HFFc6 (cell line): ENCODE measurements at regions not wholly inside any gene's neighbourhood (a gene's known extent, or its start where the extent isn't known, plus 50 kb on each side); places are given as distances from the start of the nearest gene placed in this dataset.

Source experiments
- DNase-seq: peaks from one replicate; pipeline ENCODE4 v3.0.0-alpha.2; 2018
- H3K27ac Mint-ChIP-seq: 2 replicates; pipeline ENCODE4 v1.8.0; 2020; ENCODE audit warnings: mild to moderate bottlenecking, mixed read lengths
- H3K27me3 Mint-ChIP-seq: 2 replicates; pipeline ENCODE4 v1.8.0; 2021; ENCODE audit warnings: mild to moderate bottlenecking, moderate library complexity, mixed read lengths; ENCODE audit not compliant: insufficient read depth
- H3K36me3 Mint-ChIP-seq: 2 replicates; pipeline ENCODE4 v1.8.0; 2021; ENCODE audit warnings: low read depth, mixed read lengths
- H3K4me1 Mint-ChIP-seq: 2 replicates; pipeline ENCODE4 v1.8.0; 2020; ENCODE audit warnings: low read depth, mixed read lengths
- H3K4me3 Mint-ChIP-seq: 2 replicates; pipeline ENCODE4 v1.8.0; 2020; ENCODE audit warnings: mild to moderate bottlenecking, moderate library complexity, mixed read lengths
- H3K9me3 Mint-ChIP-seq: 2 replicates; pipeline ENCODE4 v1.8.0; 2020; ENCODE audit warnings: mild to moderate bottlenecking, mixed read lengths
- TF ChIP-seq, protein P1 (sequence below): fragments of 200-600 bp; sonication (generic); IDR thresholded peaks from 2 replicates; pipeline ENCODE4 v1.5.0; 2021; ENCODE audit warnings: antibody characterized with exemption, mild to moderate bottlenecking

DNA sequence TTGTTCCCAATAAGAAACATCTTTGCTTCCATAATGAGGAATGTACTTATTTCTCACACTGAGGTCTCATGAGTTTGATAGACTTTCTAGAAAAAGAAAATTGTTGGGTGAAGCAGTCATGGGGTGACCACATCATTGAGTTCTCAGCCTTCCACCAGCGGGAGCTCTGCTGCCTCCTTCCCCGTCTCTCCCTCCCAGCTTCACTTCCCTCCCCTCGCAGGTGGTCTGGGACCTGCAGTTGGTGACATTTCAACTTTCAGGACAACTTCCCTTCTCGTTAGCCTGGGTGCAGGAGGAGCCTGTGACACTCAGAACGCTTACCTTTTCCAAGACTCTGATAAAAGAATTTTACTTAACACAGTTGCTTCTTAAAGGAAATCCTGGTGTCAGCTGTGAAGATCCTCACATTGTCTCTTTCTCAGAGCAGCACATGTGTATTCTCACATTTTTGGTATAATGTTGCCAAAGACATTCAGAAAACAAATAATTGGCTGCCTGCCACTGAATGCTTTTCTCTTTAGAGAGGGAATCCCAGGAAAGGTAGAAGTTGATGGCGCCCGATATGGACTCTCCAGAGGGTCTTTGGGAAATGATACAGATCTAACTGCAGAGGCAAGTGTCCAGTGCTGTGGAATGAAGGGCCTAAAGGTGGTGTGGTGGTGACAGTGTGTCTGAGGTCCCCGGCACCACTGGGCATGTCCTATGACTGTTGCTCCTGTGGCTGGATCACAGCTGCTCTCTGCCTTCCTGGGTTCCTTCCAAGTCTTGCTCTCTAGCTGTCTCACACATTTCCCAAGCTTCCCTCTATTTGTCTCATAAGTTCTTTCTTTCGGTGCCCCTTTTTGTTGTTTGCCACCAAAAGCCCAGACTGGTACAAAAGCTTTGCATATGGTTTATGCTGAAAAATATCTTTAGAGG lies 238.1 kb downstream of the GAS1 start:
- TF ChIP-seq, protein P1, sequence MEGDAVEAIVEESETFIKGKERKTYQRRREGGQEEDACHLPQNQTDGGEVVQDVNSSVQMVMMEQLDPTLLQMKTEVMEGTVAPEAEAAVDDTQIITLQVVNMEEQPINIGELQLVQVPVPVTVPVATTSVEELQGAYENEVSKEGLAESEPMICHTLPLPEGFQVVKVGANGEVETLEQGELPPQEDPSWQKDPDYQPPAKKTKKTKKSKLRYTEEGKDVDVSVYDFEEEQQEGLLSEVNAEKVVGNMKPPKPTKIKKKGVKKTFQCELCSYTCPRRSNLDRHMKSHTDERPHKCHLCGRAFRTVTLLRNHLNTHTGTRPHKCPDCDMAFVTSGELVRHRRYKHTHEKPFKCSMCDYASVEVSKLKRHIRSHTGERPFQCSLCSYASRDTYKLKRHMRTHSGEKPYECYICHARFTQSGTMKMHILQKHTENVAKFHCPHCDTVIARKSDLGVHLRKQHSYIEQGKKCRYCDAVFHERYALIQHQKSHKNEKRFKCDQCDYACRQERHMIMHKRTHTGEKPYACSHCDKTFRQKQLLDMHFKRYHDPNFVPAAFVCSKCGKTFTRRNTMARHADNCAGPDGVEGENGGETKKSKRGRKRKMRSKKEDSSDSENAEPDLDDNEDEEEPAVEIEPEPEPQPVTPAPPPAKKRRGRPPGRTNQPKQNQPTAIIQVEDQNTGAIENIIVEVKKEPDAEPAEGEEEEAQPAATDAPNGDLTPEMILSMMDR, result no peak
- Mint-ChIP-seq H3K4me1 (peaks cover 34% of the 10 kb centered on the region), H3K4me3 (no peak overlapping the region), H3K27ac (no peak overlapping the region), H3K36me3 (no peaks in the 10 kb centered on the region), H3K27me3 (peaks cover 3% of the 10 kb centered on the region; the same call in 1 of the 2 replicates), H3K9me3 (no peaks in the 10 kb centered on the region)
- no peak for DNase-seq

DNA sequence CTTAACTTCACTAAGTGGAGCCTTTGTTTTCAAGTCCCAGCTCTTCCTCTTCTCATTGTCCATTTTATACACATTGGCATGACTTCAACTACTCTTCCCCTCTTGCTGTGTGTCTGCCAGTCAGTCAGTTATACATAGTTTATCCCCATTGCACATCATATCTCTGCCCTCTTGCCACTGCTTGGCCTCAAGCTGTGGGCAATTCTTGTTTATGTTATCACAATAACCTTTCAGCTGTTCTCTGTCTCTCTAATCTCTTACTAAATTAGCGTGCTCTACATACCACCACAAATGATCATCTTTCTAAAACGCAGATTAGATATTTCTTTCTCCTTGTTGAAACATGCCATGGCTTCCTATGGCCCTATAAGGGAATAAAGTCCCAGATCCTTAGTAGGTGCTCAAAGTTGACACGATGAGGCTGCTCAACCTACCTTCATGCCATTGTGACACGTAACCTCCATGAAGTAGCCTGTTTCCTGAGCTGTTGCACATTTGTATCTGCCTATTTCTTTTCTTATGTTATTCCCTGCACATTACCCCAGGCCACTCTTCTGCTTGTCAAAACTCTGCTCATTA lies 239.3 kb downstream of the GAS1 start:
- Mint-ChIP-seq H3K36me3 (no peaks in the 10 kb centered on the region), H3K4me3 (no peak overlapping the region), H3K27ac (no peak overlapping the region), H3K27me3 (peaks cover 3% of the 10 kb centered on the region; the same call in 1 of the 2 replicates), H3K9me3 (no peaks in the 10 kb centered on the region), H3K4me1 (peaks cover 23% of the 10 kb centered on the region)
- TF ChIP-seq, protein P1, result no peak
- no peak for DNase-seq

DNA sequence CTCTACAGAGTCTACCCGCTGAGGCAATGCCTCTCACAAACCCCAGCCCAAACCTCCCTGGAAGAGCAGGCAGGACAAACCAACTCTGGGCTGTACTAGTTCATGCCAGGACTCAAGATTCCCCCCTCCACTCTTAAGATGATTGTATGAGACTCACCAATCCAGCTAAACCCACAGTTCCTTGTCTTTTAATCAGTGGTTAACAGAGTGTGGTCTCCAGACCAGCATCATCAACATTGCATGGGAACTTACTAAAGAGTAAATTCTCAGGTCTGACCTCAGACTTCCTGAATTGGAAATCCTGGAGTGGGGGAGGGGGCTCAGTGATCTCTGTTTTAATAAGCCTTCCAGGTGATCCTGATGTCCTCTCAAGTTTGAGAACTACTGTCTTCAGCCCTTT lies 240.9 kb downstream of the GAS1 start:
- no peaks in the 10 kb centered on the region for H3K36me3 Mint-ChIP-seq
- peaks cover 16% of the 10 kb centered on the region for H3K4me1 Mint-ChIP-seq
- H3K27ac Mint-ChIP-seq, result no peak overlapping the region
- H3K9me3 Mint-ChIP-seq, result no peaks in the 10 kb centered on the region
- peaks cover 3% of the 10 kb centered on the region; the same call in 1 of the 2 replicates for H3K27me3 Mint-ChIP-seq
- H3K4me3 Mint-ChIP-seq, result no peak overlapping the region
- DNase-seq, result no peak
- TF ChIP-seq, protein P1, result no peak

GRCh38 chr9:86705490-86705889 lies 241.8 kb downstream of the GAS1 start:
- no peak for DNase-seq
- Mint-ChIP-seq H3K9me3 (no peaks in the 10 kb centered on the region), H3K4me3 (no peak overlapping the region), H3K27me3 (peaks cover 3% of the 10 kb centered on the region; the same call in 1 of the 2 replicates), H3K36me3 (no peaks in the 10 kb centered on the region), H3K27ac (no peak overlapping the region), H3K4me1 (peaks cover 16% of the 10 kb centered on the region)
- TF ChIP-seq, protein P1, result no peak

DNA sequence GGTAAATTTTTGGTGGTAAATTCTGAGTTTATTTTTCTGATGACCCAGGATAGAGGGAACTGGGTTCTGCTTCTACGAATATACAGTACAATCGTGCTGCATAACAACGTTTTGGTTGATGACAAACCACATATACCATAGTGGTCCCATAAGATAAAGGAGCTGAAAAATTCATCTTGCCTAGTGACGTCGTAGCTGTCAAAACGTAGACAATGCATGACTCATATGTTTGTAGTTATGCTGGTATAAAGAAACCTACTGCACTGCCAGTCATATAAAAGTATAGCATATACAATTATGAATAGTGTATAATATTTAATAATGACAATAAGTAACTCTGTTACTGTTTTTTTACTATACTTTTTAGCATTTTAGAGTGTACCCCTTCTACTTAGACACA lies 244.0 kb downstream of the GAS1 start:
- no peak overlapping the region for H3K4me3 Mint-ChIP-seq
- peaks cover 3% of the 10 kb centered on the region; the same call in 1 of the 2 replicates for H3K27me3 Mint-ChIP-seq
- no peak for DNase-seq
- no peak overlapping the region for H3K27ac Mint-ChIP-seq
- no peaks in the 10 kb centered on the region for H3K36me3 Mint-ChIP-seq
- peaks cover 16% of the 10 kb centered on the region for H3K4me1 Mint-ChIP-seq
- no peaks in the 10 kb centered on the region for H3K9me3 Mint-ChIP-seq
- TF ChIP-seq, protein P1, result no peak
